HPDE6-E6E7 (cell line): ENCODE measurements at regions not wholly inside any gene's neighbourhood (a gene's known extent, or its start where the extent isn't known, plus 50 kb on each side); places are given as distances from the start of the nearest gene placed in this dataset.

Experiments
- DNase-seq: peaks from one replicate; pipeline ENCODE4 v3.0.0; 2011; ENCODE audit warnings: missing footprints; ENCODE audit errors: extremely low spot score

DNA sequence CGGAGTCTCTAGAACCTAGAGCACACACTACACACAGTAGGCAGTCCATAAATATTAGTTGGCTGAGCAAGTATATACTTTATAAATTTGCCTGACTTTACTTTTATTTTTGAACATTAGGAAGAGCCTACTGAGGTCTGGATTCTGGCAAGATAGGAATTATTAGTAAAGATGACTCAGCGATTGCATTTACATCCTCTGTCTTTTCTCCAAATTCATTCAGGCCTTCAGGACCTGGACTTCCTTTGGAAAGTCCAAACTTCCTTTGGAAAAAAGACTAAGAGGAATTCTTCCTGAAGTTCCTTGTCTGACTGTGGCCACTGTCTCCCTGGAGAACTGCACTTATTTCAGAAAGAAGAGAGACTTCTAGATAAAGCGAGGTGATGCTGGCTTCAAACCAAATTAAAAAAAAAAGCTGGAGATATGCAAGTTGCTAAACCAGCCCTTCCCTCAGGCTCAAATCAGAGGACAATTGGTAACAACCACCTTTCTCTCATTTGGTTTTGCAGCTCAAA, 251.3 kb downstream of the GAS1 start:
- DNase-seq: no peak

DNA sequence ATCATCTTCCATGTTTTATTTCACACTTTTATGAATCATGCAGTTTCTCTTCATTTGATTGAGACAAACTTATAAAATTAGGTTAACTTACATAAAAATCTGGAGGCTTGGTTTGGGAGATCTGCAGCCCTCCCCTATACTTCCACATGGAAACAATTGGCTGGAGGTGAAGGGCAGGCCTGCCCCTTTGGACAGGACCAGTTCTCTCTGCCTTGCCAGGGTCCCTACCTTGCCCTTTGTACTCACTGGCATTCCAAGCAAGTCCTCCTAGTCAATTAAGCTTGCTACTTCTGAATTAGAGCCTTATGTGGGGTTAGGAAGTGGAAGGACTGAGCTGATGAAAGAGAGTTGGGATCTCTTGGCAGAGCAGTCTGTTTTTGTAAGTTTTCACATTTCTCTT, 257.3 kb downstream of the GAS1 start:
- DNase-seq: no peak

DNA sequence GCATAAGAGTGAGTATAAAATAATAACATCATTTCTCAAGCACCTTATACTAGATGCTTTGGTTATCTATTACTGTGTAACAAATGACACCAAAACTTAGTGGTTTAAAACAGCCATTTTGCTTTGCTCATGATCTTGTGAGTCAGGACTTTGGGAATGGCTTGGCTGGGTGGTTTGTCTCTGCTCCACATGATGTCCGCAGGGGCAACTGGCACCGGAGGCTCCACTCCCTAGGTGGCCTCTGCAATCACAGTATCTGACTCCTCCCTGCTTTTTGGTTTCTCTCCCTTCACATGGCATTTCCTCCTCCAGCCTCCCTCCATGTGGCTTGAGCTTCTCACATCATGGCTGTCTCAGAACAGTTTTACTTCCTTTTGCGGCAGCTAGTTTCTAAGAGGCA, 259.5 kb downstream of the GAS1 start:
- DNase-seq: no peak

DNA sequence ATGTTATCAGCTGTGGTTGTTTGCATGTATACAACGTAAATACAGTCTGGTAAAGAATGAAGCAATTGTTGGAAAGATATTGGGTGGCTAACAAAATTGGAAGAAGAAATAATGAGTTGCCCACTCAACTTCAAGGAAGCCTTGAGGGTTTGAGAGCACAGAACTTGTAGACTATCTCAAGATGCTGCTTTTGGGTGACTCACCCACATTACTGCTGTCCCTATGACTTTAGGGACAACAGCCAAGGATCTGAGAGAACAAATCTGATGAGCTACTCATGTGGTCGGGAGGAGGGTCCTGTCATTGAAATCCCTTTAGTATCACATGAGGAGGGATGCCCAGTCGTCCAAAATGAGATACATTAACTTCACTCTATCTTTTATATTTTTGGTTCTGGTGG, 261.8 kb downstream of the GAS1 start:
- DNase-seq: no peak

DNA sequence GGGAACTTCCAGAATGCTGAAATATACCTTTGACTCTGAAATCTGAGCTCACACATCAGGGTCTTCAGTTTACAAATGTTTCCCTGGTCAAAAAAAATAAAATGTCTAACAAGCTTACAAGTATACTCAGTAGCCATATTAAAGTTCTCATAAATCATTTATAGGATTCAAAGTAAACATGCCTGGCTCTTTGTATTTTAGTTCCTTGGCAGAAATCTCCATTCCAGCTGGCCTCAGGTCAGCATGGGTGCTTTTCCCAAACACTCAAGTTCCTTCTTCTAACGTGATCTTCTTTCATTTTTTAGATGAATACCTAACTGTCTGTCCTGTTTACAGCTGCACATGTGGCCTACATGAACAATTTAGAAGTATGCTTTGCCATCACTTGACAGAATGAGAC, 263.2 kb downstream of the GAS1 start:
- DNase-seq: no peak

- no peak for DNase-seq
Measured at GRCh38 chr9:86682240-86682639, 265.1 kb downstream of the GAS1 start.

- DNase-seq: no peak
Measured at GRCh38 chr9:86679909-86680308, 267.4 kb downstream of the GAS1 start.

DNA sequence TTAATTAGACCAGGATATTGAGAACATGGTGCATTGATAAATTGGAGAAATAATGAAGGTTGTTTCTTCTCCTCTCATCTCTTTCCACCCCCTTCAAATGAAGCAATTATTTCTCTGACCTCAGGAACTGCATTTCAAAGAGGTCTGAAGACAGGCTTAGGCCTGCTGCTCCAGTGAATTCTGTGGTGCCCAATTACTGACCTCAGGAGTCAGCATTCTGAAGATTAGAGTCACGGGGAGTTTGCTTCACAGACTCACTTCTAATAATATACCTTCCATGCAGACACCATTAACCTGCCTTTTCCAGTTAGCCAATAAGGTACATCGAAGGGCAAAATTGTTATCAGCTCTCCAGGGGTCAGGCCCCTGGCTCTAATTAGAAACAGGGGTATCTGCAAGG, 270.9 kb downstream of the GAS1 start:
- no peak for DNase-seq

GRCh38 chr9:86675805-86676204, 271.5 kb downstream of the GAS1 start:
- DNase-seq: no peak

GRCh38 chr9:86674487-86674886, 272.8 kb downstream of the GAS1 start:
- no peak for DNase-seq

DNA sequence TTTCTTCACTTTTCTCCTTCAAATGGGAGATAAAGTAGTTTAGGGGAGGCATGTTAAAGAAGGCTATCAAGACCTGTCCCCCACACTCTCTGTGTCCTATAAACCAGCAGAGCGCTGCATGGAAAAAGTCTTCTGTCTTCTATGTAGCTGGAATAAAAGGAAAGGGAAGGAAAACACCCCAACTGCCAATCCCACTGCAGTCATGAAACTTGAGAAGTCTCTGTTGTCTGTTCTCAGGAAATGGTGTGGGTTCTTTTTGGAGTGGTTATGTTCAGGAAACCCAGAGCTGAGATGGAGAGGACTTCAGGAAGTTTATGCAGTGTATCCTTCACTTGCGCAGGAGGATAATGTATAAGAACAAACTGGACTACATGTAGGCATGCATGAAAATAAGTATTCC, 274.3 kb downstream of the GAS1 start:
- DNase-seq: no peak

DNA sequence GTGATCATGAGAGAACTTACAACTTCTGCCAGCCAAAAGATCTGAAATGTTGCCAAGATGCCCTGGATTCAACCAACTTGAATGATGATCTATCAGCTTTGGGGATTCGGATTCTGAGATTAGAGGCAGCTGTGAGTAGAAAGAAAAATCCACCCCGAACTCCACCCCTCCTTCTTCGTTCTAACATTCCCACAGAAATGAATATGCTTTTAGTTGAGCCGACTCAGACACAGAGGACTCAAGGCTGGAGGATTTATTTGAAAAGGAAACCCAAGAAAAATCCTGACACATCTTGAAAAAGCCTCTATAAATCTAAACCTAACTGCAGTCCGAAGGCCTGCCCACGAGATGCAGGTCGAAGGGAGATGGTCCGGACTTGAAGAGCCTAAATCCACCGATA, 275.0 kb downstream of the GAS1 start:
- no peak for DNase-seq

DNA sequence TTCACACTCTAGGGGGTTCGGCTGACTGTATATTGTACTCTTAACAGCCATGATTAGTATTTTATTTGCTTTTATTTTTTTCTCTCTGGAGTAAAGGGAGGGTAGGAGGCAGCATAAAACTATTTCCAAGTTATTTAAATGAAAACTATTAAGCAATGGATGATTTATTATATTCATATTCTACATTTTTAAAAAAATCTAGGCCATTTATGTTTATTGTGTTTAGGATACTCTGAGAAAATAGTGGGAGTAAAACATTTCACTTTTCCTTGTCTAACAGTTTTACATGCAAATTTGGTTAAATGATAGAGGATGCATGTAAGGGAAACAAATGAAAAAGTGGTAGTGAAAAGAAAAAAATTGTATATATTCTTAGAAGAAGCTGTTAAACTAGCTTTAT, 276.3 kb downstream of the GAS1 start:
- DNase-seq: no peak

GRCh38 chr9:86670536-86670935, 276.8 kb downstream of the GAS1 start:
- no peak for DNase-seq

GRCh38 chr9:86670076-86670475, 277.2 kb downstream of the GAS1 start:
- no peak for DNase-seq

GRCh38 chr9:86669422-86669821, 277.9 kb downstream of the GAS1 start:
- DNase-seq: no peak

- no peak for DNase-seq
Measured at GRCh38 chr9:86668488-86668887, 278.8 kb downstream of the GAS1 start.

DNA sequence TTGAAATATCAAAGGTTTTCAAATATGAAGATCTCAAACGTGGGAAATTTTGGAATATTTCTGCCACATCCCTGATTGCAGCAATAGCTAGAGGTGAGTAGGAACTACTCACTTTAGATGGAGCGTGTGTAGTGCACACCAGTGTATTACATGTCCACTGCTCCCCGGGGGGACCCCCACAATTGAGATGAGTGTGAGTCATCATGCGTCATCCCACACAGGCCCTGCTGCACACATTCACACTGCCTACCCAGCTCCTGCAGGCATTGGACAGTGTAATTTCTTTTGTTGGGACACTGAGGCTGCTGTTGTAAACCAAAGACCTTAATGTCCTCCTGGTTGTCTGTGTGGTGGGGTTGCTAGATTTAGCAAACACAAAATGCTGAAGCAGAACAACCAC, 280.0 kb downstream of the GAS1 start:
- DNase-seq: no peak

DNA sequence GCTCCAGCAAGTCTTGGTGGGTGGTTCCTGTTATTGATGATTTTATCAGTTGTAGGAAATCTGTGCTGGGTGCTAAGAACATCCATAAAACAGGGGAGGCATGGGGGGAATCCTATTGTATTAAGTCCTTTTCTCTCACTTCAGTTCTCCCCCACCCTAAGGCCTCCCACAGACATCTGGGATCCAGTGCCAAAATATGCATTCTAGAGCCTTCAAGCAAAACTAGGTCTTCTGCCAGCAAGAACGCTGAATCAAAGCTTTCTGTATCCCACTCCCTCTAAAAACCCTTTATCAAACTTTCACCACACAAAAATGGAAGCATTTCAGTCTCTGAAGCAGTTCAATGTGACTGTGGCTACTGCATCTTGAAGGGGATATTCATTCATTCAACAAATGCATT, 281.9 kb downstream of the GAS1 start:
- DNase-seq: no peak

DNA sequence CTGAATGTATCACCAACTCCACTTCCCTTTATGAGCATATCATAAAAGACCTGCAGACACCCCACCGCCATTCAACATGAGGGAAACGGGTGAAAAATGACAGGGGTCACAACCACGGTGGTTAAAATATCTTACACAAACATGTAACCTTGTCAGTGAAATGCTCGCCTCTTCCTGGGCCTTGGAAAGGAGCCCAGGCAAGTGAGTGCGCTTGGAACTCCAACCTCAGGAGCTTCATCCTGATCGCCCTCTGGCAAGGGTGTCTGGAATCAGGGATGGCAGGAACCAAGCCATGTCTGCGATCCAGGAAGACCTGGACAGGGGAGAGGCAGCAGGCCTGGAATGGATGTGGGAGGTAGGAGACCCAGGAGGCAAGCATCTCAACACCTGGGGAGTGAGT, 282.7 kb downstream of the GAS1 start:
- DNase-seq: no peak

DNA sequence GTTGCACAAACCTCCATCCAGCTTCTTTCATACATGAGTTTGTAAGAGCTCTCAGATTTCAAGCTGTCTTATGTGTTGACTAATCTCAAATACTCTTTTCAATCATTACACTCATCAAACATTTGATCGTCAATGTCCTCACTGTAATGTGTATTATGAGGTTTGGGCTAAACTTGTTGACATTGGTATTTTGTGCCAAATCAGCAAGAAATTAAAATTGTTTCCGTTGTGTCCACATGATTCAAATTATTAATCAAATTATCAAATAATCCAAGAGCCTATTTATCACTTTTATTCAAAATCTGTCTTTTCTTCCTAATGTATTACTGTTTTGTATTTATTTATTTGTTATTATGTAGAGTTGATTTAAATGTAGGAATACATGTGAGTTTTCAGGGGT, 283.4 kb downstream of the GAS1 start:
- DNase-seq: no peak

GRCh38 chr9:86662890-86663468, 284.3 kb downstream of the GAS1 start:
- no peak for DNase-seq

- no peak for DNase-seq
Measured at GRCh38 chr9:86660146-86660943, 287.0 kb downstream of the GAS1 start.
